Heart right ventricle (tissue), 16 donors: ENCODE measurements at regions not wholly inside any gene's neighbourhood (a gene's known extent, or its start where the extent isn't known, plus 50 kb on each side); places are given as distances from the start of the nearest gene placed in this dataset.

Experiments used
- ATAC-seq, 8 donors: fragments of 200-7000 bp; cut with Tn5 transposase; one replicate each; pipeline ENCODE4 v1.9.1; 2020; ENCODE audit warnings: mild to moderate bottlenecking in 8 of 8, moderate library complexity in 8 of 8, moderate number of reproducible peaks in 1 of 8
- DNase-seq, 2 donors: peaks; one replicate each; pipeline ENCODE4 v3.0.0-alpha.2; 2020
- H3K27ac ChIP-seq, 10 donors: fragments of 200-600 bp; sonication (generic) in 2 of 10; one replicate each; pipeline versions ENCODE4 v1.5.0 to v1.8.0; 2020 to 2022; ENCODE audit warnings: mild to moderate bottlenecking in 3 of 10
- H3K27me3 ChIP-seq, 7 donors: fragments of 200-600 bp; one replicate each; pipeline ENCODE4 v1.8.0; 2021 to 2022; ENCODE audit warnings: mild to moderate bottlenecking in 2 of 7
- H3K36me3 ChIP-seq, 9 donors: fragments of 200-600 bp; sonication (generic) in 1 of 9; one replicate each; pipeline versions ENCODE4 v1.5.0 to v1.8.0; 2020 to 2022; ENCODE audit warnings: mild to moderate bottlenecking in 2 of 9
- H3K4me1 ChIP-seq, 9 donors: fragments of 200-600 bp; sonication (generic) in 1 of 9; one replicate each; pipeline versions ENCODE4 v1.5.0 to v1.8.0; 2020 to 2022; ENCODE audit warnings: mild to moderate bottlenecking in 4 of 9
- H3K4me3 ChIP-seq, 10 donors: fragments of 200-600 bp; sonication (generic) in 2 of 10; one replicate each; pipeline versions ENCODE4 v1.5.0 to v1.8.0; 2020 to 2022; ENCODE audit warnings: mild to moderate bottlenecking in 7 of 10, moderate library complexity in 2 of 10
- H3K9me3 ChIP-seq, 11 donors: fragments of 200-600 bp in 10 of 11; sonication (generic) in 2 of 11; one replicate each; pipeline versions ENCODE4 v1.5.0 to v1.8.0; 2013 to 2022; ENCODE audit warnings: mild to moderate bottlenecking in 2 of 11, control low read depth in 1 of 11, moderate library complexity in 1 of 11
- CTCF ChIP-seq, 9 donors: fragments of 200-600 bp; sonication (generic) in 2 of 9; IDR thresholded peaks; one replicate each; pipeline versions ENCODE4 v1.5.0 to v1.8.0; 2021 to 2022; ENCODE audit warnings: antibody characterized with exemption in 9 of 9, mild to moderate bottlenecking in 5 of 9, moderate library complexity in 1 of 9
- WGBS, 2 donors: extraction: QIAGEN DNeasy Blood & Tissue Kit; methylation state at CpG; one replicate each; pipeline ENCODE4 v1.1.7; 2013; ENCODE audit warnings: inconsistent platforms in 1 of 2; 5-methylcytosine and 5-hydroxymethylcytosine counted together
- intact Hi-C, 10 donors: fragments of 100-400 bp; cut with DNase I; formaldehyde crosslinking; loops; one replicate each; pipeline versions ENCODE4 v1.11.1 to v1.14.2; 2022
- donor health status: Arrhythmogenic right ventricular cardiomyopathy.
- donor health status: ischemic (EF 13 %, LVEDD 7.1; RV severe dilation, severe dysfunction).
- donor health status: healthy with polysubstance abuse.
- donor health status: DM: no; HTN: yes; CAD: no.
- donor health status: DM: no; HTN: no; CAD: no.
- donor health status: ischemic (EF 25% LVEDD 6.9; RV normal size, moderate dysfunction).
- donor health status: ischemic (EF 25% LVEDD 5.7; RV mildly dilated, moderate dysfunction).
- donor health status: healthy.
- donor health status: DM: yes; HTN: yes; CAD: no.
- donor health status: Ischemic cardiomyopathy.
- donor health status: ischemic (EF 35%, LVEDD 5.7; RV mildly dilated, moderate dysfunction).
- donor health status: nonischemic (EF 11% LVEDD 7.7; RV severe dilation, severe dysfunction).
- donor health status: DM: yes; HTN: yes; CAD: no.
- donor health status: PGD.
- donor health status: ischemic (EF 29% LVEDD 5.4; RV normal size, mild dysfunction).
- donor health status: nonischemic (EF 23%, LVEDD 6.1; RV moderate dilation, normal function).

- no peak for DNase-seq
- WGBS, 2 donors, result 90 to 95% methylated on average over 3 of the region's 3 CpGs
- intact Hi-C loops, result loop anchor here in 1 of 10 donors (10.0 kb wide), 1 partner anchor 1216 kb away; no protein-coding TSS in a partner anchor
These were observed 174.7 kb upstream of the NFIB start for GRCh38 chr9:14488421-14489190.

GRCh38 chr9:14487547-14488185 lies 173.7 kb upstream of the NFIB start:
- intact Hi-C loops, result loop anchor here in 1 of 10 donors (10.0 kb wide), 1 partner anchor 1217 kb away; no protein-coding TSS in a partner anchor
- H3K36me3 ChIP-seq, result no peaks in the 10 kb centered on the region
- H3K9me3 ChIP-seq, result no peaks in the 10 kb centered on the region
- peaks cover 0 to 5% (median 0%) of the 10 kb centered on the region in 7 donors for H3K27me3 ChIP-seq
- ATAC-seq (no peak), DNase-seq (no peak)
- no peaks in the 10 kb centered on the region for H3K4me1 ChIP-seq
- H3K4me3 ChIP-seq, result no peak overlapping the region
- 83 to 87% methylated on average over 6 of the region's 6 CpGs for WGBS, 2 donors
- H3K27ac ChIP-seq, result no peak overlapping the region
- no peak for TF ChIP-seq CTCF (IDR thresholded peaks at IDR 0.05)

More at GRCh38 chr9:14488421-14489190, 174.7 kb upstream of the NFIB start:
- Histone ChIP-seq H3K4me1 (no peaks in the 10 kb centered on the region), H3K4me3 (no peak overlapping the region), H3K27me3 (peaks cover 0 to 5% (median 0%) of the 10 kb centered on the region in 7 donors), H3K9me3 (no peaks in the 10 kb centered on the region), H3K27ac (no peak overlapping the region), H3K36me3 (no peaks in the 10 kb centered on the region)
- ATAC-seq, result no peak
- TF ChIP-seq CTCF (IDR thresholded peaks at IDR 0.05), result no peak

- Histone ChIP-seq H3K9me3 (no peaks in the 10 kb centered on the region), H3K36me3 (no peaks in the 10 kb centered on the region), H3K4me3 (no peak overlapping the region), H3K4me1 (no peaks in the 10 kb centered on the region), H3K27ac (no peak overlapping the region), H3K27me3 (peaks cover 0 to 5% (median 0%) of the 10 kb centered on the region in 7 donors)
- intact Hi-C loops, result loop anchor here in 1 of 10 donors (10.0 kb wide), 1 partner anchor 1219 kb away; no protein-coding TSS in a partner anchor
- ATAC-seq, result no peak
- WGBS, 2 donors, result 85 to 90% methylated on average over 5 of the region's 5 CpGs
- DNase-seq, result no peak
- TF ChIP-seq CTCF (IDR thresholded peaks at IDR 0.05), result no peak
These were observed 171.4 kb upstream of the NFIB start for GRCh38 chr9:14485366-14485765.

DNA sequence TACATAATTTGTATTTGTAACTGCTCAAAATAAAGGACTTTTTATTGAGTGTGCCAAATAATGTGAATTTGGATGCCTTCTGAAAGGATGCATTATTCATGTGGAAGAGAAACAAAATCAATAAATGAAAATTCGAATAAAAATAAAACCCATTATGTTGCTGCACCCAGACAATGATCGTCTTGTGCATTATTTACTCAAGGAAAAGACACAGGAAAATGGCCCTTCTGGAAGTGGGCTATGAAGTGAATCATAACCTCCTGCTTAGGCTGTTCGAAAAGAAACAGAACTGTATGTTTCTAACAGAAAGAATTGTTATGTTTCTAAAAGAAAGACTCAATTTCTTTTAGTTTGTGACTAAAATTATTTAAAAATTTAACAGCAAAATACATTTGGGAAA lies 168.9 kb upstream of the NFIB start:
- Histone ChIP-seq H3K4me3 (no peak overlapping the region), H3K27ac (no peak overlapping the region), H3K4me1 (no peaks in the 10 kb centered on the region), H3K9me3 (no peaks in the 10 kb centered on the region), H3K27me3 (peaks cover 0 to 5% (median 0%) of the 10 kb centered on the region in 7 donors), H3K36me3 (no peaks in the 10 kb centered on the region)
- intact Hi-C loops, result loop anchor here in 1 of 10 donors (10.0 kb wide), 1 partner anchor 1222 kb away; no protein-coding TSS in a partner anchor
- TF ChIP-seq CTCF (IDR thresholded peaks at IDR 0.05), result no peak
- 68 to 81% methylated on average over 3 of the region's 3 CpGs for WGBS, 2 donors
- DNase-seq (no peak), ATAC-seq (no peak)
